GM21737 (cell line): ENCODE measurements at regions not wholly inside any gene's neighbourhood (a gene's known extent, or its start where the extent isn't known, plus 50 kb on each side); places are given as distances from the start of the nearest gene placed in this dataset.
"Not testable (repeated sequence)": the region's sequence is repeated elsewhere in the genome, so short reads cannot be mapped to it uniquely, and the experiment has no call there.

ENCODE experiments used
- ATAC-seq: cut with Tn5 transposase; IDR thresholded peaks from one replicate; pipeline ENCODE4 v1.9.1; 2021; ENCODE audit warnings: mild to moderate bottlenecking, moderate library complexity; ENCODE audit not compliant: unreplicated experiment

GRCh38 chr3:182315313-182315712 lies 478.0 kb upstream of the ATP11B start:
- ATAC-seq = no peak

GRCh38 chr3:182323126-182323700 lies 470.1 kb upstream of the ATP11B start:
- no peak for ATAC-seq

GRCh38 chr3:182323898-182324297 lies 469.4 kb upstream of the ATP11B start:
- no peak for ATAC-seq

- peak; percentile 74 for ATAC-seq
Observed at GRCh38 chr3:182325213-182325950, 467.9 kb upstream of the ATP11B start.

- ATAC-seq = no peak
Observed at GRCh38 chr3:182327196-182327681, 466.1 kb upstream of the ATP11B start.

GRCh38 chr3:182330646-182331045 lies 462.7 kb upstream of the ATP11B start:
- ATAC-seq = no peak

GRCh38 chr3:182331341-182331740 lies 462.0 kb upstream of the ATP11B start:
- ATAC-seq = no peak

GRCh38 chr3:182342252-182342651 lies 451.1 kb upstream of the ATP11B start:
- ATAC-seq = no peak

GRCh38 chr3:182344026-182344425 lies 449.3 kb upstream of the ATP11B start:
- not testable (repeated sequence) for ATAC-seq

- no peak for ATAC-seq
Observed at GRCh38 chr3:182349051-182349450, 444.3 kb upstream of the ATP11B start.

GRCh38 chr3:182349951-182350517 lies 443.3 kb upstream of the ATP11B start:
- no peak for ATAC-seq

- no peak for ATAC-seq
Observed at GRCh38 chr3:182357928-182358327, 435.4 kb upstream of the ATP11B start.

GRCh38 chr3:182364323-182364722 lies 429.0 kb upstream of the ATP11B start:
- ATAC-seq = no peak

- no peak for ATAC-seq
Observed at GRCh38 chr3:182364723-182365650, 428.3 kb upstream of the ATP11B start.

GRCh38 chr3:182366746-182367145 lies 426.6 kb upstream of the ATP11B start:
- ATAC-seq = no peak

GRCh38 chr3:182369861-182370260 lies 423.4 kb upstream of the ATP11B start:
- ATAC-seq = no peak

GRCh38 chr3:182370949-182371348 lies 422.4 kb upstream of the ATP11B start:
- ATAC-seq = no peak

- no peak for ATAC-seq
Observed at GRCh38 chr3:182375916-182376315, 417.4 kb upstream of the ATP11B start.

GRCh38 chr3:182382112-182382857 lies 411.0 kb upstream of the ATP11B start:
- ATAC-seq = no peak

- no peak for ATAC-seq
Observed at GRCh38 chr3:182384221-182384620, 409.1 kb upstream of the ATP11B start.
